ENCODE measurements at regions not wholly inside any gene's neighbourhood (a gene's known extent, or its start where the extent isn't known, plus 50 kb on each side); places are given as distances from the start of the nearest gene placed in this dataset.

- ATAC-seq (no peak), DNase-seq (no peak)
- H3K36me3 ChIP-seq: no peaks in the 10 kb centered on the region
- no peak overlapping the region for H3K4me3 ChIP-seq
- H3K27me3 ChIP-seq: no peaks in the 10 kb centered on the region
- H3K27ac ChIP-seq: no peak overlapping the region
- intact Hi-C loops (cut with DNase I): no loop called here
- no peak for TF ChIP-seq CTCF (IDR thresholded peaks at IDR 0.05)
- TF ChIP-seq POLR2A (IDR thresholded peaks at IDR 0.05): no peak
- H3K4me1 ChIP-seq: no peaks in the 10 kb centered on the region
- peaks cover 0 to 6% (median 0%) of the 10 kb centered on the region in 12 donors for H3K9me3 ChIP-seq
Observed at GRCh38 chr21:19692231-19692630, 1288.6 kb upstream of the TMPRSS15 start.

GRCh38 chr21:19695796-19696195 is 1292.2 kb upstream of the TMPRSS15 start:
- no peak overlapping the region for H3K4me3 ChIP-seq
- ATAC-seq (no peak), DNase-seq (no peak)
- intact Hi-C loops (cut with DNase I): no loop called here
- H3K27me3 ChIP-seq: no peaks in the 10 kb centered on the region
- no peaks in the 10 kb centered on the region for H3K4me1 ChIP-seq
- H3K36me3 ChIP-seq: no peaks in the 10 kb centered on the region
- no peaks in the 10 kb centered on the region for H3K9me3 ChIP-seq
- TF ChIP-seq CTCF (IDR thresholded peaks at IDR 0.05) (no peak), POLR2A (IDR thresholded peaks at IDR 0.05) (no peak)
- no peak overlapping the region for H3K27ac ChIP-seq
- WGBS, 4 donors: 24 to 44% (median 28%) methylated on average over 1 of the region's 1 CpG

GRCh38 chr21:19700476-19700875 is 1296.9 kb upstream of the TMPRSS15 start:
- no peak for DNase-seq
- H3K27me3 ChIP-seq: no peaks in the 10 kb centered on the region
- TF ChIP-seq POLR2A (IDR thresholded peaks at IDR 0.05) (no peak), CTCF (IDR thresholded peaks at IDR 0.05) (no peak)
- no peaks in the 10 kb centered on the region for H3K9me3 ChIP-seq
- ATAC-seq: no peak
- no peaks in the 10 kb centered on the region for H3K4me1 ChIP-seq
- no peak overlapping the region for H3K4me3 ChIP-seq
- intact Hi-C loops (cut with DNase I): no loop called here
- H3K36me3 ChIP-seq: no peaks in the 10 kb centered on the region
- H3K27ac ChIP-seq: no peak overlapping the region

GRCh38 chr21:19702726-19703125 is 1295.5 kb upstream of the NCAM2 start:
- no peaks in the 10 kb centered on the region for H3K27me3 ChIP-seq
- no peak overlapping the region for H3K4me3 ChIP-seq
- intact Hi-C loops (cut with DNase I): no loop called here
- no peaks in the 10 kb centered on the region for H3K36me3 ChIP-seq
- 9 to 36% (median 28%) methylated on average over 1 of the region's 1 CpG for WGBS, 4 donors
- no peak for ATAC-seq
- H3K4me1 ChIP-seq: no peaks in the 10 kb centered on the region
- no peak for DNase-seq
- peaks cover 0 to 18% (median 0%) of the 10 kb centered on the region in 12 donors for H3K9me3 ChIP-seq
- no peak overlapping the region for H3K27ac ChIP-seq
- TF ChIP-seq POLR2A (IDR thresholded peaks at IDR 0.05) (no peak), CTCF (IDR thresholded peaks at IDR 0.05) (no peak)

Data from heart left ventricle (tissue), 16 donors.